Esophagus muscularis mucosa (tissue), 3 donors: ENCODE measurements at regions not wholly inside any gene's neighbourhood (a gene's known extent, or its start where the extent isn't known, plus 50 kb on each side); places are given as distances from the start of the nearest gene placed in this dataset.
"Not testable (repeated sequence)": the region's sequence is repeated elsewhere in the genome, so short reads cannot be mapped to it uniquely, and the experiment has no call there.

Source experiments
- CTCF ChIP-seq, 3 experiments: fragments of 200-600 bp in 2 of 3; fragments of 450-650 bp in 1 of 3; sonication (generic) in 2 of 3; IDR thresholded peaks; one replicate each; pipeline ENCODE4 v1.5.1; 2017 to 2019; ENCODE audit warnings: antibody characterized with exemption in 3 of 3, mild to moderate bottlenecking in 2 of 3, moderate library complexity in 1 of 3
- POLR2A ChIP-seq: fragments of 450-650 bp; IDR thresholded peaks from one replicate; pipeline ENCODE4 v1.6.1; 2017; ENCODE audit warnings: antibody characterized with exemption, moderate library complexity, mild to moderate bottlenecking, low read depth
- POLR2AphosphoS5 ChIP-seq, 2 donors: sonication (generic); formaldehyde crosslinking; IDR thresholded peaks; one replicate each; pipeline ENCODE4 v1.6.1; 2017; ENCODE audit warnings: antibody characterized with exemption in 2 of 2

- not testable (repeated sequence) for TF ChIP-seq CTCF (IDR thresholded peaks at IDR 0.05); POLR2AphosphoS5 (IDR thresholded peaks at IDR 0.05); POLR2A
These were observed 940.2 kb downstream of the PRIM2 start for GRCh38 chr6:58257625-58258024.
